Tibial artery (tissue), 4 donors: ENCODE measurements at regions not wholly inside any gene's neighbourhood (a gene's known extent, or its start where the extent isn't known, plus 50 kb on each side); places are given as distances from the start of the nearest gene placed in this dataset.

Experiments
- DNase-seq, 2 donors: peaks; one replicate each; pipeline ENCODE4 v3.0.0-alpha.2; 2019
- H3K27ac ChIP-seq, 2 donors: fragments of 200-600 bp; sonication (generic) in 1 of 2; 1 replicate in 1 of 2; 2 replicates in 1 of 2; pipeline ENCODE4 v1.5.1; 2018 to 2019; ENCODE audit warnings: mild to moderate bottlenecking in 1 of 2
- H3K27me3 ChIP-seq, 2 donors: fragments of 200-600 bp; sonication (generic) in 1 of 2; one replicate each; pipeline versions ENCODE4 v1.5.1 to v1.6.0; 2016 to 2019
- H3K36me3 ChIP-seq, 3 donors: fragments of 200-600 bp; sonication (generic) in 2 of 3; one replicate each; pipeline ENCODE4 v1.5.1; 2016 to 2019; ENCODE audit warnings: mild to moderate bottlenecking in 2 of 3
- H3K4me1 ChIP-seq, 4 donors: fragments of 200-600 bp; sonication (generic) in 2 of 4; 1 replicate in 3 of 4; 2 replicates in 1 of 4; pipeline ENCODE4 v1.5.1; 2016 to 2019
- H3K4me3 ChIP-seq, 2 donors: fragments of 200-600 bp; sonication (generic) in 1 of 2; 1 replicate in 1 of 2; 2 replicates in 1 of 2; pipeline ENCODE4 v1.5.1; 2018 to 2019; ENCODE audit warnings: mild to moderate bottlenecking in 2 of 2
- H3K9me3 ChIP-seq, 3 donors: fragments of 200-600 bp; sonication (generic) in 1 of 3; one replicate each; pipeline ENCODE4 v1.5.1; 2016 to 2019
- CTCF ChIP-seq, 2 experiments: fragments of 200-600 bp in 1 of 2; fragments of 450-650 bp in 1 of 2; IDR thresholded peaks; one replicate each; pipeline ENCODE4 v1.5.1; 2017 to 2019; ENCODE audit warnings: antibody characterized with exemption in 2 of 2, mild to moderate bottlenecking in 1 of 2, moderate library complexity in 1 of 2
- intact Hi-C: fragments of 100-400 bp; cut with DNase I; formaldehyde crosslinking; loops from one replicate; pipeline ENCODE4 v1.15.0; 2023; ENCODE audit warnings: low total_unique reads

- Histone ChIP-seq H3K9me3 (no peaks in the 10 kb centered on the region), H3K36me3 (peaks cover 0 to 14% (median 3%) of the 10 kb centered on the region in 3 donors), H3K27me3 (no peaks in the 10 kb centered on the region), H3K4me3 (no peak overlapping the region), H3K27ac (no peak overlapping the region), H3K4me1 (peaks cover 0 to 15% (median 2%) of the 10 kb centered on the region in 4 donors)
- no peak for DNase-seq
- intact Hi-C loops = no loop called here
- no peak for TF ChIP-seq CTCF (IDR thresholded peaks at IDR 0.05)
Measured at GRCh38 chr4:20616848-20617247, 83.4 kb upstream of the PACRGL start.

GRCh38 chr4:20617678-20618396 lies 82.4 kb upstream of the PACRGL start:
- no peak overlapping the region for H3K4me3 ChIP-seq
- H3K9me3 ChIP-seq = no peaks in the 10 kb centered on the region
- intact Hi-C loops = no loop called here
- H3K27ac ChIP-seq = no peak overlapping the region
- peaks cover 0 to 5% (median 3%) of the 10 kb centered on the region in 3 donors for H3K36me3 ChIP-seq
- peak in 1 of 2 donors; percentile 54 for DNase-seq
- no peaks in the 10 kb centered on the region for H3K27me3 ChIP-seq
- H3K4me1 ChIP-seq = peaks cover 0 to 15% (median 2%) of the 10 kb centered on the region in 4 donors
- no peak for TF ChIP-seq CTCF (IDR thresholded peaks at IDR 0.05)

- no peak overlapping the region for H3K4me3 ChIP-seq
- DNase-seq = no peak
- no peak for TF ChIP-seq CTCF (IDR thresholded peaks at IDR 0.05)
- no peaks in the 10 kb centered on the region for H3K27me3 ChIP-seq
- intact Hi-C loops = no loop called here
- H3K27ac ChIP-seq = no peak overlapping the region
- H3K9me3 ChIP-seq = no peaks in the 10 kb centered on the region
- H3K4me1 ChIP-seq = peaks cover 0 to 15% (median 2%) of the 10 kb centered on the region in 4 donors
- peaks cover 0 to 5% (median 3%) of the 10 kb centered on the region in 3 donors for H3K36me3 ChIP-seq
Measured at GRCh38 chr4:20618731-20619130, 81.5 kb upstream of the PACRGL start.

- no peaks in the 10 kb centered on the region for H3K27me3 ChIP-seq
- TF ChIP-seq CTCF (IDR thresholded peaks at IDR 0.05) = no peak
- no peak overlapping the region for H3K4me3 ChIP-seq
- DNase-seq = no peak
- intact Hi-C loops = no loop called here
- H3K9me3 ChIP-seq = no peaks in the 10 kb centered on the region
- peaks cover 0 to under 1% (median 0%) of the 10 kb centered on the region in 4 donors for H3K4me1 ChIP-seq
- peaks cover 0 to 5% (median 3%) of the 10 kb centered on the region in 3 donors for H3K36me3 ChIP-seq
- H3K27ac ChIP-seq = no peak overlapping the region
Measured at GRCh38 chr4:20621476-20621875, 78.8 kb upstream of the PACRGL start.

GRCh38 chr4:20622701-20623100 lies 77.6 kb upstream of the PACRGL start:
- no peaks in the 10 kb centered on the region for H3K4me1 ChIP-seq
- H3K9me3 ChIP-seq = no peaks in the 10 kb centered on the region
- no peak for DNase-seq
- H3K36me3 ChIP-seq = no peaks in the 10 kb centered on the region
- TF ChIP-seq CTCF (IDR thresholded peaks at IDR 0.05) = no peak
- H3K4me3 ChIP-seq = no peak overlapping the region
- H3K27me3 ChIP-seq = no peaks in the 10 kb centered on the region
- H3K27ac ChIP-seq = no peak overlapping the region
- intact Hi-C loops = no loop called here
